ENCODE measurements at regions not wholly inside any gene's neighbourhood (a gene's known extent, or its start where the extent isn't known, plus 50 kb on each side); places are given as distances from the start of the nearest gene placed in this dataset.
A peak's percentile ranks its signal among the peaks of the same experiment; 100 is the strongest.

GRCh38 chr12:78455991-78456390, 408.6 kb upstream of the SYT1 start:
- no peak for DNase-seq
- Mint-ChIP-seq H3K36me3 (ENCODE audit: low read depth) (peaks cover 4% of the 10 kb centered on the region; the same call in 1 of the 2 replicates), H3K4me1 (ENCODE audit: low read depth) (peaks cover 24% of the 10 kb centered on the region), H3K9me3 (no peaks in the 10 kb centered on the region; the same call in 1 of the 2 replicates), H3K27me3 (ENCODE audit: insufficient read depth) (peaks cover 3% of the 10 kb centered on the region; the same call in 1 of the 2 replicates), H3K27ac (no peak overlapping the region), H3K4me3 (no peak overlapping the region)
- TF ChIP-seq CTCF (IDR thresholded peaks at IDR 0.05) = no peak

- H3K27ac Mint-ChIP-seq = no peak overlapping the region
- H3K27me3 Mint-ChIP-seq (ENCODE audit: insufficient read depth) = peaks cover 3% of the 10 kb centered on the region; the same call in 1 of the 2 replicates
- DNase-seq = peak; percentile 3
- no peak overlapping the region for H3K4me3 Mint-ChIP-seq
- no peak for TF ChIP-seq CTCF (IDR thresholded peaks at IDR 0.05)
- H3K36me3 Mint-ChIP-seq (ENCODE audit: low read depth) = peaks cover 4% of the 10 kb centered on the region; the same call in 1 of the 2 replicates
- H3K9me3 Mint-ChIP-seq = no peaks in the 10 kb centered on the region; the same call in 1 of the 2 replicates
- H3K4me1 Mint-ChIP-seq (ENCODE audit: low read depth) = peaks cover 24% of the 10 kb centered on the region
These were observed 406.6 kb upstream of the SYT1 start for GRCh38 chr12:78457938-78458337.

GRCh38 chr12:78470354-78471195, 394.0 kb upstream of the SYT1 start:
- Mint-ChIP-seq H3K36me3 (ENCODE audit: low read depth) (no peaks in the 10 kb centered on the region), H3K4me3 (no peak overlapping the region), H3K27me3 (ENCODE audit: insufficient read depth) (no peaks in the 10 kb centered on the region), H3K9me3 (no peaks in the 10 kb centered on the region), H3K4me1 (ENCODE audit: low read depth) (no peaks in the 10 kb centered on the region), H3K27ac (no peak overlapping the region)
- peak; percentile 83 for TF ChIP-seq CTCF (IDR thresholded peaks at IDR 0.05)
- peak; percentile 46 for DNase-seq

- H3K4me1 Mint-ChIP-seq (ENCODE audit: low read depth) = no peaks in the 10 kb centered on the region
- H3K27ac Mint-ChIP-seq = no peak overlapping the region
- H3K4me3 Mint-ChIP-seq = no peak overlapping the region
- peaks cover 5% of the 10 kb centered on the region for H3K27me3 Mint-ChIP-seq (ENCODE audit: insufficient read depth)
- H3K36me3 Mint-ChIP-seq (ENCODE audit: low read depth) = peaks cover 6% of the 10 kb centered on the region
- no peak for DNase-seq
- H3K9me3 Mint-ChIP-seq = peaks cover 9% of the 10 kb centered on the region
- TF ChIP-seq CTCF (IDR thresholded peaks at IDR 0.05) = no peak
These were observed 391.4 kb upstream of the SYT1 start for GRCh38 chr12:78473136-78473535.

- DNase-seq = no peak
- Mint-ChIP-seq H3K4me3 (no peak overlapping the region), H3K4me1 (ENCODE audit: low read depth) (no peaks in the 10 kb centered on the region), H3K27me3 (ENCODE audit: insufficient read depth) (peaks cover 5% of the 10 kb centered on the region), H3K9me3 (peaks cover 9% of the 10 kb centered on the region), H3K27ac (no peak overlapping the region), H3K36me3 (ENCODE audit: low read depth) (peaks cover 6% of the 10 kb centered on the region)
- TF ChIP-seq CTCF (IDR thresholded peaks at IDR 0.05) = no peak
These were observed 391.0 kb upstream of the SYT1 start for GRCh38 chr12:78473561-78473960.

Data from HFFc6 (cell line).